Brain pericyte (primary cell): ENCODE measurements at regions not wholly inside any gene's neighbourhood (a gene's known extent, or its start where the extent isn't known, plus 50 kb on each side); places are given as distances from the start of the nearest gene placed in this dataset.

ENCODE experiments used
- DNase-seq: peaks from one replicate; pipeline ENCODE4 v3.0.0-alpha.2; 2012; ENCODE audit warnings: low read depth, low spot score

DNA sequence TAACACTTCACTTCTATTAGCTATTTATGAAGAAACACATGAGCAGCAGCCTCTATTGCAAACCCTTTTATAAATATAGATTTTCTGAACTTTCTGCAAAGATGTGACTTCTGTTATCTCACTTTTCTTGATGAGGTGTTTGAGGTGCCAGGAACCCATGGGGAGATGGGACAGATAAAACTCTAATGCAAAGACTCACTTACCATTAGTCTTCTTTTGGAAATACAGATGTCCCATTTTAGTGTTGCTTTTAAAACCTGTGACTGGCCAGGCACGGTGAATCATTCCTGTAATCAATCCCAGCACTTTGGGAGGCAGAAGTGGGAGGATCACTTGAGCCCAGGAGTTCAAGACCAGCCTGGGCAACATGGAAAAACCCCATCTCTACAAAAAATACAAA lies 171.3 kb upstream of the GAS1 start:
- no peak for DNase-seq

DNA sequence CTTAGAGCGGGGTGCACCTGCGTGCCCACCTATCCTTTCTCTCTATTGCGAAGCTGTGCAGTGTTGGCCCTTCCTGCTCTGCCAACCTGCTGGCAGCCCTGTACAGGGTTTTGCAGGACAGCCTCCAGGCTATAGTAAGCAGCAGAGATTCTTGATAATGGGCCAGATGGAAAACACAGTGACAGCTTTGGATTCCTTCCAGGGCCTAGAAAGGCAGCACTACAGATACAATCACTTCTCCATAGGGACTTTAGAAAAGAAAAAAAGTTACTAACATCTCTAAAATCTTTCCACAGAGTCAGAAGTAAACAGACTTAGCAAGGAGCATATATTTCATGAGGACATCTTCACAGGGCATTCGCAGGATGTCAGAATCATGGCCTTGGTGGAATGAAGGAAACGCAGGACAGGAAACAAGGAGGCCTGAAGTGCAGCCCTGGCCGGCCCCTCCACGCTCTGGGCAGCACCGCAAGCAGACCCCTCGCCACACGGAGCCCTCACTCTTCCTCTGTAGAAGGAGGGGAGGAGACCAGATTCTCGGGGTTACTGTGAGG lies 172.1 kb upstream of the GAS1 start:
- DNase-seq, result peak; percentile 66

DNA sequence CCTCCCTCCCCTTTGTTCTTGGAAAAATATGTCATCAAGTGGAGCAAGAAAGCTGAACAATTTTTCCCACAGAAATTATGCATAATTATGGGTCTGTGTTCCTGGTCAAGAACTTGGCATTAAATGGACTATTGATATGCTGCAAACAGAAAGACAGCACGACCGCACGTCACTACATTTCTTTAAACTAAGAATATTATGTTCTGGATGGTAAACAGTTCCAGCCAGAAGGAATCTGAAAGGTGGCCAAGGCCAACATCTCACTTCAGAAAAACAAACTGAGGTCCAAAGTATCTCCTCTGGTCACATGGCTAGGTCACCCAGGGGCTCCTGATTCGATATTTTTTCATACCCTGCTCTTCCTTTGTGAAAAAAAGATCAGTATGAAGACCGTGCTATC lies 173.3 kb upstream of the GAS1 start:
- no peak for DNase-seq

DNA sequence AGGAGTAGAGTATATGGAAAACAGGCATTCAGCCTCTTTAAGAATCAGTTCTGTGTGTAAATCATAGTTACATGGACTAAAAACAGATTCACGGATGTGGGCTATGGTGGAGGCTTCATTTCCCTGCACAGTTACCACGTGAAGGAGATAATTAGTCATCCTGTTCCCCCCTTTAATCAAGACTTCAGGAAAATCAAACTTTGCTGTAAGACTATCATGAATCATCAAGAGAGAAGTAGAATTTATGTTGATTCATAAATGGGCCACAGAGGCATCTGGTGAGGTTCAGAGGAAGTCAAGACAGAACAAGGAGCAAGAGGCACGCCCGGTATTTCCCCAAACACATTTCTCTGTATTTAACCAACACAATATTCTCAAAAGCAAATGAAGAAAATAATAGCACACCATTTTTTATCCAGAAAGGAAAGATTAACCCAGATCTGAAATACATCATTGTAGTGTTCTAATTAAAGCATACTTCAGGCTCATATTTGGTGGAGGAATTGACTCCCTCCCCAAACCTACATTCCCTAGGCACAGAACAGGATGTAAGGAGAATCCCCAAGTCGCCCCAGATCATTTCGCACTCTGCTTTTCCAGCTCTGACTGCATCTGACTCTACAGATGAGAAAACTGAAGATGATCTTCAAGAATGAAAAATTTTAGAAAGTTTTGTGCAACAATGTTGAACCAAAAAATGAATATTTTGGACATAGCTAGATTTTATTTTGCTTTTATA lies 175.8 kb upstream of the GAS1 start:
- no peak for DNase-seq

DNA sequence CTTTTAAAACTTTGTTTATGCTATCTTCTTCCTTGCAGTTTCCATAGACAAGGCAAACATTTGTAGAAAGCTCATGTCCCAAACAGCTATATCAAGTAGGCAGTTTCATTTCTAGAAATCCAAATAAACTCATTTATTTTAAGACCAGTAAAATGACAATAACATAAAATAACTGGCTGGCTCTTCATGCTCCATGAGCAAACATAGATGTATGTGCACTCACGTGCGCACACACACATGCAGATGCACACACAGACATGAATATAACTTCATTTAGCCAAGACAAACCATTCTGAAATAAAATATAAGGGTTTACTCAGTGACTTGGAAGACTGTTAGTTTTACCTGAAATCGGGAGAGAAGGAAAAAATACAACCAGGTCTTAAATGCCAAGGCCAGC lies 176.5 kb upstream of the GAS1 start:
- no peak for DNase-seq

DNA sequence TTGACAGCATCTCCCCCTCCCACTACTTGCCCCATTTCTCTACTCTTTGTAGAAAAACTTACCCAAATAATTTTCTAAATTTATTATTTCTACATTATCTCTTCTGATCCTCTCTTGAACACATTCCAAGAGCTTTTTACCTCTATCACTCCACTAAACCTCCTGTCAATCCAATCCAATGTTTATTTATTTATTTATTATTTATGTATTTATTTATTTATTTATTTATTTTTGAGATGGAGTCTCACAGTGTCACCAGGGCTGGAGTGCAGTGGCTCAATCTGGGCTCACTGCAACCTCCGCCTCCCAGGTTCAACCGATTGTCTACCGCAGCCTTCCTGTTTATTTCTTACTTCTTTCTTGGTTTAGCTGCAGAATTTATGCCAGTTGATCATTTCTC lies 178.5 kb upstream of the GAS1 start:
- DNase-seq, result no peak

DNA sequence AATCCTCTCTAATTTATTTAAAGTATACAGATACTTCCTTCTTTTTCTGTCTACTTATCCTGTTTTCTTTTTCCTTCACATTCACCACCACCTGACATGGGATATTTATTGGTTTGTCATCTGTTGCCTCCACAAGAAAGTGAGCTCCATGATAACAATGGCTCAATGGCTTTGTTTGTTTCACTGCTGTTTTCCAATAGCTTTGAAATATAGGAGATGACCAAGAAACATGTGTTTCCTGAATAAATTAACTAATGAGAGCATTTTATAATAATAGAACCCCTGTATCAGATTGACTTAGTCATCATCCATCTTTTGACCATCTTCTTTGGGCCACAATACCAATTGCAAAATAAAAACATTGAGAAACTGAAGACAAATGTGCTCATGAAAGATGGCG lies 180.2 kb upstream of the GAS1 start:
- no peak for DNase-seq

DNA sequence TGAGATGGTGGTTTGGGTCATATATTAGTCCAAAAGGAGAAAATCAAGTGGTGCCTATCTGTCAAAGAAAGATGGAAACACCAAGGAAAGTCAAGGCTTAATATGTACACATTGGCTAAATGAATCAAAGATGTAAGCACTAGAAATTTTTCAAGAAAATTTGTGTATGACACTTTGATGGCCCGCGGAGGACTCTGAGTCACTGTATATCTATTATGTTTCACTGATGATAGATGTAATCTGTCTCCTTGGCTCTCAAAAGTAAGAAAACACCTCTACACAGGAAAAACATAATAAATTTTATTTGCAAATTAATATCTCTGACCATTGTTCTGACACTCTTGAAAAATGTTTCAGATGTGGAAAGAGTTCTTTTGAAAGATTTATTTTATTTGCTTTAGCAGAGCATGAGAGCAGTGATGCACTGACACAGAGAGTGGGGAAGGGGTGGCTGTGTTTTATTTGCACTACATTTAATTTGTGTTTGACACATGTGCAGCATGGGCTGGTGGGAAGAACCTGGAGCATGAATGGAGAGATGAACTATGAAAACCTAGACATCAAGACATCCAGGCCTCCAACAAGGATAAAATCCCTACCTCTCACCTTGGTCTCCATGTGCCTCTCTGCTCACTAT lies 180.8 kb upstream of the GAS1 start:
- no peak for DNase-seq

DNA sequence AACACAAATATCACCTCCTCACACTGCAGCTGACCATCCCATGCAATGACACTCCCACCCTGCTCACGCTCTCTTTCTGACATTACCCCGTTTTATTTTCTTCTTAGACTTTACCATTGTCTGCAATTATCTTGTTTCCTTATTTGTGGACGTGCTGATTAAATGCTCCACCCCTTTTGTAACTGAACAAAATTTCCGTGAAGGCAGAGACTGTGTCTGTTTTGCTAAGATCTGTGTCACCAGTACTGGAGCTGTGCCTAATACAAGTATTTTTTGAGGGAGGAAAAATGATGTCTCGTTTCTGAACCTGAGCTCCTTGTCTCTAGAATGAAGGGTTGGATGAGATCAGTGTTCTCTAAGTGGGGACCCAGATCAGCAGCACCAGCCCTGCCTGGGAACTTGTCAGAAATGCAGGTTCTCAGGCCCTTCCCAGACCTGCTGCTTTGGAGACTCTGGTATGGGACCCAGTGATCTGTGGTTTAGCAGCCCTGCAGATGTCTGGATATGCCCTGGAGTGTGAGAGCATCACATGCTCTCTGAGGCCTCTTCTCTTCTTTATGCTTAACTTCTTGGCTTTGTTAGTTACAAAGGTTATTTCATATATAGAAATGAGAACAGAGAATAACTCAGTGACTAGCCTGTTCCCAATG lies 181.7 kb upstream of the GAS1 start:
- no peak for DNase-seq

DNA sequence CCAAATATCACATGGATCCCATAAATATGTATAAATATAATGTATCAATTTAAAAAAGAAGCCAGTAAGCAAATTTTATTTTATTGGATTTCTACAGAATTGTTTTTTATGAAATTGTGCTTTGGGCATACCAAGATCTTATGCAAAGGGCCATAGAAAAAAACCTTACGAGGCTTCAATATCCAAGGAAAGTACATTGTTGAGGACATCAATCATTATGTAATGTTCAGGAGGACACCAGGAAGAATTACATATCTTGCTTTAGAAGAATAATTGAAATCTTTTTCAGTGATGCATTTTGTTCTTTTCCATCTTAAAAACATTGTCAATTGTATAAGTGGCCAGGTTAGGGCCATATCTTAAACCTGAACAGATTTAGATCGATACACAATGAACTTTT lies 187.8 kb upstream of the GAS1 start:
- no peak for DNase-seq

DNA sequence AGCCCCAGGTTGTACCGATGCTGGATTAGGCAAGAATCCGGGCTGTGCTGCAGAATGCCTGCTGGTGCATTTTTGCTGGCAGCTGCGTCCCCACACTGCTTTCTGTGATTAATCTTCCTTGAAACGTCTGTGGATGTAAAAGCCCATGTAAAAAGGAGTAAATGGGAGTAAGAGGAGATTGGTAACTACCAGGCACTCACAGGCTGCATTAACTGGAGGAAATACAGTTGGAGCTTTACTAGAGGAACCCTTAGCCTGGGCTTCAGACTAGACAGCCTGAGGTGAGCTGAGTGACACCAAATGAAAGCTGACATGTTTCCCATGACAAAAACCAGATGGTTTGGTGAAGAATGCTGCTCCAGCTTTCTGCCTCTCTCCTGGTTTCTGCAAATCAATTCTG lies 190.4 kb upstream of the GAS1 start:
- DNase-seq, result no peak

DNA sequence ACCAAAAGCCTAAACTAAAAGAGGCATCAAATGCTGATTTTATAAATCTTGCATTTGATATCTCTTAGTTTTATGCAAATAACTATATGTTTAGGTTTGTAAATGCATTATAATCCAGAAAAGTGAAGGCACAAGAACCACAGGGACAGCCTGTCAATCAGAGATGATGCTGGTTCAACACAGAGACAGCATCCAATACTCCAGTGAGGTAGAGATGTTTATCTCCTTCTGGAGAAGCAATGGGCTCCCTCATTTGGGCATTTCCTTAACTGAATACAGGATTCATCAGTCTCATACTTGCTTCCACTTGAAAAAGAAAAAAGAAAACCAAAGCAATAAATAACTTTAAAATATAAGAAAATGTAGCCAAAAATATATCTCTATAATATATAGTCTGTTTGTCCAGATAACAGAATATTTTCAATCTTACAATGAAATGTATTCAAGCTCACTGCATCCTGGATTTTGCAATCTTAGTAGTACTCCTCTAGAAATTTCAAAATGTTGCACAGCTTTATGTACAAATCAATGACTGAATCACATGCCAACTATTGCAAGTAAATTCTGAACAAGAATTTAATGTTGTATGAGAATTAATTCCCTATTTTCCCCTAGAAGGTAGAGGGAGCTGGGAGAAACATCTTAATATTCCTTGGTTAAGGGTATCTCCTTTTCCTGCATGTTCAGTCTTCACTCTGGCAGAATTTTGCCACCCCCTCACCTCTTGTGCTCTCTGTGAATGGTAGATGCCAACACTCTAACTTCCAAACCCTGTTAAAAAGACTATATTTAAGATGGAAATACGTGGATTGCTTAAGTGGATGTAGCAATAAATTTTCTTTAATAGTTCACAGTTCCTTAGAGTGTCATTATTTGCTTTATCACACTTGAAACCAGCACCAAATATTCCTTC lies 191.1 kb upstream of the GAS1 start:
- no peak for DNase-seq

DNA sequence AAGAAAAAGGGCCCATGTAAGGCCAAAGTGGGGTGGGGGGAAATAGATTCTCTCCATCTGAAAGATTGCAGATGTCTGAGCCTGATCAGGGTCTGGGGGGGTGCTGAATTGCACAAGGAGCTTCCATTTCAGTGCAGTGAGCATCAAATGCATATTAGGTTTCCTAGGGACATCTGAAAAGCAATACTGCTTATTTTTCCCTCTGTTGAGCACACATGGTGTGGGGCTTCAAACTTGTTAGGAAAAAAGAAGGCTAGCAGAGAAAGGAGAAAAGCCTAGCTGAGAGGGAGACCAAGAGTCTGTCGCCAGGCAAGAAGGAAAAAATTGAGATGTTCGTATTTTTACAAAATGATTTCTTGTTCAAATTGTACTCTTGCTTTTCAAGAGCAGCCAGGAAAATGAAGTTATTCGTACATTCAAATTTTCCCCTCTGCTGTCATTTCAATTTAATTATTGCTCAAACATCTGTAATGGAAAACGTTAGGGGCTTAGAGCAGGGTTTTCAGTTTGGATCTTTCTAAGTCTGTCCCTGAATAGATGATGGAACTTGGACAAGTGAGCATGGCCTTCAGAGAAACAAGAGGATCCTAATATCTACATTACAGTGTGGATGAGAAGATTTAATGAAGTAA lies 191.9 kb upstream of the GAS1 start:
- DNase-seq, result no peak

DNA sequence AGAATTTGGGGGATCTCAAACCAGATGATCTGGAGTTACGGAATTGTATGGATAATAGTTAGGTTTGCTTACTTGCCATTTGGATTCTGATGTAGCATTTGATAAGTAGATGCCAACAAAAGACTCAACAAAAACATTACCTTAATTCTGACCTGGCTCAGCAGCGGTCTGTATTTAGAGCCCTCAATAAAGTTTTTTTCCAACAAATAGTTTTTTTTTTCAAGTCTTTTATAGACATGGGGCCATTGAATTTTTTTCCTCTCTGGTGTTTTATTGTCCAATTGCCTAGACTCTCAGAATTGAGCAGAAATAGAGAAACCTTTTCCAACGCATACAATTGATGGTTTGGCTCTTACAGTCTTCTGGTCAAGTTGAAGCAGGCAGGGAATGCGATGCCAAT lies 192.8 kb upstream of the GAS1 start:
- DNase-seq, result no peak

DNA sequence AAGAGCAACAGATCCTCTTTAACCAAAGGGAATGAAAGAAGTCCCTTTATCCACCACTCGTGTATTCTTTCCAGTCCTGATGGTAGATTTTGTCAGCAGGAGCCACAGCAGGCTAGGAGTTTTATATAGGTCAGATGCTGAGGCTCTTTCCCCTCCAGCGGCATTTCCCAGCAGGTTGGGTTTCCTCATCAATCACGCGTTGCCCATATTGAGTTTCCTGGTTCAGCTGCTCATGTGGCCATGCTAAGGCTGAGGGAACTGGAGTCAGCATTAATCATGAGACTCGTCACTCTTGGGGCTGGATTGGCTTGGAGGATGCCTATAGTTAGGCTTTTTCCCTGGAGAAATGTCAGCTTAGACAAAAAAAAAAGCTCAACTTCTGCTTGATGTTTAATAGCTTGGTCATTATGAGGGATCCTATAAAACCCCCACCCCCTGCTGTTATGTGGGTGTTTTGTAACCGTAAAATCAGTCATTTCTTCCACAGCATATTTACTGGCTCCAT lies 193.4 kb upstream of the GAS1 start:
- DNase-seq, result peak; percentile 68

DNA sequence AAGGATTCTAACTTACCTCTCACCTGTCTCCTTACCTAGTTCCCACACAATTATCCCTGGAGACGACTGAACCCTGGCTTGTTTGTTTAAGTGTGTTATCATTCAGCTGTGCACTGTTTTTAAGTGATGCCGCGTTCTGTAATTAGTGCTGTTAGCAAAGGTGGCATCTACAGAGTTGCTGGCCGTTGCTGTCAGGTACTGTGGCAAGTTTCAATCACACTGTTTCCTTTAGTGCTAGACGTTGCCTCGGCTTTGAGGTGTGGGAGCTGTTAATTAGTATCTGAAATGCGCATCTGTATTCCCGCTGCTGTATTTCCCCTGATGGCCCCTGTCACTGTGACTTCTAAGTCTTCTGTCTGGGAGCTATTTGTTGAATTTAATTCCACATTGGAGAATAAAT lies 193.8 kb upstream of the GAS1 start:
- DNase-seq, result no peak

DNA sequence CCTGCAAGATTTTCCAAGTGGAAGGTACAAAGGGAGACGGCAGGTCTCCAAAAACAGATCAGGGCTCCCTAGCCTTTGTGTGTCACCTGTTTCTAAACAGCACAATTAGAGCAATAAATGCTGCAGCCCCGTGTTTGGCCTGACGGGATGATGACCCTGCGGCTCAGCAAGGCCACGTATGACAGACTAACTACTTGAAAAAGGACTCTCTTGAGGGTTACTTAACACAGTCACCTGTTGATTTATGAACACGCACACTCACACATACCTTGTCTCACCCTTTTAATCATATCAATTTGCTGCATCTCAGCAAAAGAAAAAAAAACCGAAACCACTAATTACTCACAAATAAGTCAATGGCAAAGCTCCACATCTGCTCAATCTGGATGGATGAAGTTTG lies 199.6 kb upstream of the GAS1 start:
- no peak for DNase-seq

DNA sequence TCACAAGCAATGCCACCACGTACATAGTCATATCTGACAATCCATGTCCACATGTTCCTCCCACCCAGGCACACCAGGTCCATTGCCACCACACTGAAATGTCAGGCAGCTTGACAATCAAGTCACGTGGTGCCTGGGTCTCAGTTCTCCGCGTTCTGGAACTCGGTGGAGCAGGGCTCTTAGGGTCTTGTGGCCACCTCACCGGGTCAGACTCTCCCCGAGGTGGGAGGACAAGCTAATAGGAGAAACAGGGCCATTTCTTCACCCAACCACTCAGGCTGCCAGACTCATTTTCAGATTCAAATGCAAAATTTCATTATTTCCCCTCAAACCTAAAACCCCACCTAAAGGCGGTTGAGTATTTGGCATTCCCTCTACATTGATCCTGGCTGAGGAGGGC lies 200.5 kb upstream of the GAS1 start:
- no peak for DNase-seq

DNA sequence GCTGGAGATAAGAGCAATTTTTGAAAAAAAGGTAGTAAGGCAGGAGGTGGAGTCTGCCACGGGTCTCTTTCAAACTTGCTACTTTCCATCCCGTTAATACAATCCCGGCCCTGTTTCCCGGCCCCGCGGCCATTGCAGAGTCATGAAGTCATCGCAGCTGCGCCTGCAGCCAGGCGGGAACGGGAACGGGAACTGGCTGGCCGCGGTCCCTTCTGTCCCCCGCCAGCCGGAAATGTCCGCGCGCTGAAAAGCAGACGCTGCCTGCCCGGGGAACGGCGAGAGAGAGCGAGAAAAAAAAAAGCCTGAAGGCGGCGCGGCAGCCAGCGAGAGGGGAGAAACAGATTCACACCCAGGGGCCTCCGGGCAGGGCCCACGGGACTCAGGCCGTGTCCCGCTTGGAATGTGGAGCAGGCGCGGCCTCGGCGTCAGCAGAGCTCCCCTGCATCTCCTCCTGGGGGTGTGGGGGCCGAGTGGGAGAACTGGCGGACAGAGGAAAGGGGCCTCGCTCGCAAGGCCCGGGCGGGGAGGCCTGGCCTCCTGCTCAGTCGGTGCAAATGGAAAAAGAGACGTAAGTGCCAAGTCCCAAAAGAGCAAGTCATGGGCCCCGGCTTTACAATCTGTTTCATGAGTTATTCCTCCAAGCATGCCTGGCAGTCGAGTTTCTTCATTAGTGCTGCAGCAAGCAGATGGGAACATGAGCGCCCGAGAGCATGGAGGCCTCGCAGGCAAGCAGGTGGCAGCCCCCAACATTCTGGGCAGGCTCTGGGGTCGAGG lies 201.2 kb upstream of the GAS1 start:
- no peak for DNase-seq

DNA sequence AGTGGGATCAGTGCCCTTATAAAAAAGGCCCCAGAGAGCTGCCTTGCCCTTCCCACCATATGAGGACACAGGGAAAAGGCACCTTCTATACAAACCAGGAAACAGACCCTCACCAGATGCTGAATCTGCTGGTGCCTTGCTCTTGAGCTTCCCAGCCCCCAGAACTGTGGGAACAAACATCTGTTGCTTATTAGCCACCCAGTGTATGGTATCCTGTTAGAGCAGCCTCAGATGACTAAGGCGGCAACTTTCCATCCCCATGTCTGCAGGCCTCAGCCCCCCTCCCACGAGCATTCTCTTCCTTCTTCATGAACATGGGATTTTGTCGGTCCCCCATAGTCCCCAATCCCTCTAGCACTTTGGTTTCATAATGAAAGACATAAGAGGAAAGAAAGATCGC lies 202.5 kb upstream of the GAS1 start:
- no peak for DNase-seq
